HL-60 (cell line): ENCODE measurements at regions not wholly inside any gene's neighbourhood (a gene's known extent, or its start where the extent isn't known, plus 50 kb on each side); places are given as distances from the start of the nearest gene placed in this dataset.

Experiments
- DNase-seq, 2 experiments: peaks; one replicate each; pipeline ENCODE4 v3.0.0-alpha.2; 2010 to 2020; ENCODE audit warnings: low read depth in 1 of 2, low spot score in 1 of 2
- H3K27ac ChIP-seq: fragments of 250-450 bp; sonication (Bioruptor Pico); replicated peaks from 2 replicates; pipeline ENCODE4 v1.5.1; 2020; ENCODE audit warnings: mild to moderate bottlenecking, moderate library complexity
- H3K27me3 ChIP-seq: fragments of 250-450 bp; sonication (Bioruptor Pico); 2 replicates; pipeline ENCODE4 v1.5.1; 2021; ENCODE audit warnings: mild to moderate bottlenecking, moderate library complexity; ENCODE audit not compliant: insufficient read depth, poor library complexity, severe bottlenecking
- H3K4me3 ChIP-seq: replicated peaks from 2 replicates; pipeline ENCODE4 v1.5.1; 2011; ENCODE audit warnings: mild to moderate bottlenecking, control low read depth, low read length; ENCODE audit not compliant: insufficient read depth
- CTCF ChIP-seq: IDR thresholded peaks from one replicate; pipeline ENCODE4 v1.5.1; 2011; ENCODE audit warnings: low read length, control low read depth, inconsistent platforms; ENCODE audit not compliant: insufficient read depth
- GABPA ChIP-seq: IDR thresholded peaks from 2 replicates; pipeline ENCODE4 v1.6.1; 2012; ENCODE audit warnings: low read depth
- POLR2AphosphoS5 ChIP-seq: IDR thresholded peaks from 2 replicates; pipeline ENCODE4 v1.6.1; 2012; ENCODE audit warnings: low read depth
- REST ChIP-seq: IDR thresholded peaks from 2 replicates; pipeline ENCODE4 v1.6.1; 2012; ENCODE audit warnings: low read depth; ENCODE audit not compliant: insufficient replicate concordance
- SPI1 ChIP-seq: IDR thresholded peaks from 2 replicates; pipeline ENCODE4 v1.6.1; 2012; ENCODE audit warnings: low read depth, mild to moderate bottlenecking, borderline replicate concordance

DNA sequence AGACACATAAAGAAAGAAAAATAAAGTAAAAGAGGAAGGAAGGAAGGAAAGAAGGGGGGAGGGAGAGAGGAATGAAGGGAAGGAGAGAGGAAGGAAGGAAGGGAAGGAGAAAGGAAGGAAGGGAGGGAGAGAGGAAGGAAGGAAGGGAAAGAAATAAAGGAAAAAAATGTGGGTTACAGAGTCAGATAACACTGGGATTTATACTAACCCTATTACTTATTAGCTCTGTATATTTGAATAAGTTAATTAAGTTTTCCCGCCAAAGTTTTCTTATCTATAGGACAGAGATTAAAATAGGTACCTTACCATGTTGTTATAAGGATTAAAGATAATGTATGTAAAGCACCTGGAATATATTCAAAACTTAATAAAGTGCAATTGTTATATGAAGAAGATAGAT lies 439.3 kb upstream of the KCNMB2 start:
- no peak overlapping the region for H3K27ac ChIP-seq
- H3K27me3 ChIP-seq = peaks cover 2% of the 10 kb centered on the region
- H3K4me3 ChIP-seq = no peak overlapping the region
- TF ChIP-seq GABPA (no peak), POLR2AphosphoS5 (no peak), CTCF (no peak), SPI1 (no peak), REST (no peak)
- DNase-seq = no peak

- TF ChIP-seq CTCF (no peak), POLR2AphosphoS5 (no peak), SPI1 (no peak), REST (no peak), GABPA (no peak)
- no peak overlapping the region for H3K4me3 ChIP-seq
- DNase-seq = no peak
- H3K27ac ChIP-seq = no peak overlapping the region
- peaks cover 2% of the 10 kb centered on the region for H3K27me3 ChIP-seq
Observed at GRCh38 chr3:178097576-178097975, 438.7 kb upstream of the KCNMB2 start.

GRCh38 chr3:178099274-178099673 lies 437.0 kb upstream of the KCNMB2 start:
- Histone ChIP-seq H3K27me3 (no peaks in the 10 kb centered on the region), H3K4me3 (no peak overlapping the region), H3K27ac (no peak overlapping the region)
- DNase-seq = no peak
- no peak for TF ChIP-seq CTCF
- no peak for TF ChIP-seq GABPA

DNA sequence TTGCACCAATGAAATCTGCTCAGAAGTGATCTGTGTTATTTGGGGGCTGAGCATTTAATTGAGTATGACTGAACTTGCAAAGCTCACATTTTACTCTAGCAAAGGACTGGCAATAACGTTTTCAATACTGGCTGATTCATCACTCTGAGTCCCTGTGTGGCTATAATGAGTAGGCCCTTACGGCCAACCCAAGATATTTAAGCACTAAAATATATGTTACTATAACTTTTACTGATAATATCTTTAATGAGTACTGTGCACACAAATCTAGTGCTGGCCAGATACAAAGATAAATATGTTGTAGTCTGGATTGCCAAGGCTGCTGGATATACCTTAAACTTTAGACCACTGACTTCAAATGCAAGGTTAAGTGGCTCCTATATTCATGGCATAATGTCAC lies 436.4 kb upstream of the KCNMB2 start:
- TF ChIP-seq POLR2AphosphoS5 (no peak), GABPA (no peak), REST (no peak), SPI1 (no peak)
- no peak for DNase-seq
- Histone ChIP-seq H3K27ac (no peak overlapping the region), H3K4me3 (no peak overlapping the region), H3K27me3 (no peaks in the 10 kb centered on the region)
